Right lobe of liver (tissue), 4 donors: ENCODE measurements at regions not wholly inside any gene's neighbourhood (a gene's known extent, or its start where the extent isn't known, plus 50 kb on each side); places are given as distances from the start of the nearest gene placed in this dataset.

Experiments used
- POLR2A ChIP-seq: fragments of 450-650 bp; IDR thresholded peaks from one replicate; pipeline ENCODE4 v1.6.1; 2017; ENCODE audit warnings: antibody characterized with exemption, mild to moderate bottlenecking
- TF ChIP-seq, protein P1 (sequence below), 4 donors: fragments of 200-600 bp in 3 of 4; fragments of 450-650 bp in 1 of 4; IDR thresholded peaks; one replicate each; pipeline versions ENCODE4 v1.5.1 to v1.8.0; 2016 to 2022; ENCODE audit warnings: antibody characterized with exemption in 4 of 4, mild to moderate bottlenecking in 2 of 4
- donor health status: DM: no; HTN: no; CAD: no.
- donor health status: DM: no; HTN: no; CAD: no.
- donor health status: DM: no; HTN: yes; CAD: no.

GRCh38 chr11:106152013-106152412 is 74.6 kb downstream of the AASDHPPT start:
- TF ChIP-seq, protein P1, sequence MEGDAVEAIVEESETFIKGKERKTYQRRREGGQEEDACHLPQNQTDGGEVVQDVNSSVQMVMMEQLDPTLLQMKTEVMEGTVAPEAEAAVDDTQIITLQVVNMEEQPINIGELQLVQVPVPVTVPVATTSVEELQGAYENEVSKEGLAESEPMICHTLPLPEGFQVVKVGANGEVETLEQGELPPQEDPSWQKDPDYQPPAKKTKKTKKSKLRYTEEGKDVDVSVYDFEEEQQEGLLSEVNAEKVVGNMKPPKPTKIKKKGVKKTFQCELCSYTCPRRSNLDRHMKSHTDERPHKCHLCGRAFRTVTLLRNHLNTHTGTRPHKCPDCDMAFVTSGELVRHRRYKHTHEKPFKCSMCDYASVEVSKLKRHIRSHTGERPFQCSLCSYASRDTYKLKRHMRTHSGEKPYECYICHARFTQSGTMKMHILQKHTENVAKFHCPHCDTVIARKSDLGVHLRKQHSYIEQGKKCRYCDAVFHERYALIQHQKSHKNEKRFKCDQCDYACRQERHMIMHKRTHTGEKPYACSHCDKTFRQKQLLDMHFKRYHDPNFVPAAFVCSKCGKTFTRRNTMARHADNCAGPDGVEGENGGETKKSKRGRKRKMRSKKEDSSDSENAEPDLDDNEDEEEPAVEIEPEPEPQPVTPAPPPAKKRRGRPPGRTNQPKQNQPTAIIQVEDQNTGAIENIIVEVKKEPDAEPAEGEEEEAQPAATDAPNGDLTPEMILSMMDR (IDR thresholded peaks at IDR 0.05): peak in 2 of 4 donors; percentile 14 to 15
- TF ChIP-seq POLR2A: no peak
